H1 (cell line): ENCODE measurements at regions not wholly inside any gene's neighbourhood (a gene's known extent, or its start where the extent isn't known, plus 50 kb on each side); places are given as distances from the start of the nearest gene placed in this dataset.

Experiments used
- CBX8 ChIP-seq: fragments of 300-800, 300-1000 bp; sonication (generic); IDR thresholded peaks from 2 replicates; pipeline ENCODE4 v1.7.1; 2016; ENCODE audit warnings: low read depth, low read length, borderline replicate concordance
- CREB1 ChIP-seq: IDR thresholded peaks from 2 replicates; pipeline ENCODE4 v1.6.1; 2012; ENCODE audit warnings: inconsistent platforms
- JUN ChIP-seq: IDR thresholded peaks from 2 replicates; pipeline ENCODE4 v1.6.1; 2011; ENCODE audit warnings: low read depth, mild to moderate bottlenecking, improper control_type of control experiment, low read length
- RXRA ChIP-seq: IDR thresholded peaks from 2 replicates; pipeline ENCODE4 v1.6.1; 2011; ENCODE audit warnings: low read depth, mild to moderate bottlenecking, low read length, moderate library complexity; ENCODE audit not compliant: insufficient read depth
- SIN3A ChIP-seq, 2 experiments: IDR thresholded peaks in 1 of 2; conservative IDR thresholded peaks in 1 of 2; 2 replicates each; pipeline ENCODE4 v1.6.1; 2011 to 2012; ENCODE audit warnings: low read length in 2 of 2, improper control_type of control experiment in 1 of 2, low read depth in 1 of 2, mild to moderate bottlenecking in 1 of 2
- TCF12 ChIP-seq: IDR thresholded peaks from 2 replicates; pipeline ENCODE4 v1.6.1; 2011; ENCODE audit warnings: low read depth, mild to moderate bottlenecking, low read length
- TF ChIP-seq, protein P1 (sequence below): IDR thresholded peaks from 2 replicates; pipeline ENCODE4 v1.6.1; 2011; ENCODE audit warnings: low read length, improper control_type of control experiment

GRCh38 chr5:106363578-106363977 is 1307.2 kb downstream of the EFNA5 start (continued):
- TF ChIP-seq, protein P1, sequence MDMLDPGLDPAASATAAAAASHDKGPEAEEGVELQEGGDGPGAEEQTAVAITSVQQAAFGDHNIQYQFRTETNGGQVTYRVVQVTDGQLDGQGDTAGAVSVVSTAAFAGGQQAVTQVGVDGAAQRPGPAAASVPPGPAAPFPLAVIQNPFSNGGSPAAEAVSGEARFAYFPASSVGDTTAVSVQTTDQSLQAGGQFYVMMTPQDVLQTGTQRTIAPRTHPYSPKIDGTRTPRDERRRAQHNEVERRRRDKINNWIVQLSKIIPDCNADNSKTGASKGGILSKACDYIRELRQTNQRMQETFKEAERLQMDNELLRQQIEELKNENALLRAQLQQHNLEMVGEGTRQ: no peak
- TF ChIP-seq JUN (no peak), RXRA (no peak), CBX8 (no peak), SIN3A (conservative IDR thresholded peaks at IDR 0.05 in 1 of 2, IDR thresholded peaks at IDR 0.05 in 1 of 2; ENCODE audit: low read depth in 1 of 2, low read length in 2 of 2) (no peak), CREB1 (no peak), TCF12 (no peak)
- TF ChIP-seq, all 59 proteins: peak for 0
